ENCODE measurements at regions not wholly inside any gene's neighbourhood (a gene's known extent, or its start where the extent isn't known, plus 50 kb on each side); places are given as distances from the start of the nearest gene placed in this dataset.
A peak's percentile ranks its signal among the peaks of the same experiment; 100 is the strongest.
"Not testable (repeated sequence)": the region's sequence is repeated elsewhere in the genome, so short reads cannot be mapped to it uniquely, and the experiment has no call there.

- Mint-ChIP-seq H3K4me3 (no peak overlapping the region), H3K27me3 (ENCODE audit: low read depth in 3 of 3) (peaks cover 0 to 7% (median 3%) of the 10 kb centered on the region in 3 donors), H3K9me3 (peaks cover 0 to 22% (median 7%) of the 10 kb centered on the region in 7 donors), H3K36me3 (peaks cover 0 to 6% of the 10 kb centered on the region in 2 donors), H3K4me1 (peaks cover 36% of the 10 kb centered on the region), H3K27ac (peak overlapping the region; percentile 88 to 96 (median 91))
- DNase-seq: peak; percentile 94 to 97 (median 96)
- Histone ChIP-seq H2AFZ (ENCODE audit: insufficient read depth, low read depth, low read length, poor library complexity, severe bottlenecking) (no peak overlapping the region), H3K9me3 (replicated peaks in 1 of 2; ENCODE audit: control insufficient read depth in 1 of 2, insufficient read depth in 1 of 2, low read length in 2 of 2) (no peaks in the 10 kb centered on the region), H3K9ac (ENCODE audit: insufficient read depth, low read length, poor library complexity, severe bottlenecking) (no peak overlapping the region), H3K4me1 (ENCODE audit: control insufficient read depth in 1 of 2, insufficient read depth in 2 of 2, low read length in 2 of 2) (peaks cover 18 to 27% of the 10 kb centered on the region in 2 donors), H3K4me3 (replicated peaks in 1 of 3; ENCODE audit: low read depth in 2 of 3, low read length in 3 of 3) (no peak overlapping the region), H3K4me2 (replicated peaks; ENCODE audit: extremely low read depth, low read length, poor library complexity, severe bottlenecking) (peak overlapping the region; percentile 18), H3K36me3 (replicated peaks in 1 of 2; ENCODE audit: control insufficient read depth in 1 of 2, insufficient read depth in 2 of 2, low read length in 2 of 2) (no peaks in the 10 kb centered on the region), H3K27me3 (ENCODE audit: control insufficient read depth in 2 of 2, insufficient read depth in 2 of 2, low read length in 2 of 2) (no peaks in the 10 kb centered on the region), H3K79me2 (ENCODE audit: insufficient read depth, low read length) (no peaks in the 10 kb centered on the region), H3K27ac (ENCODE audit: low read depth in 1 of 2, low read length in 2 of 2) (peak overlapping the region in 1 of 2 donors; percentile 80), H4K20me1 (ENCODE audit: insufficient read depth, low read length) (no peaks in the 10 kb centered on the region)
- no peak for TF ChIP-seq CTCF (IDR thresholded peaks at IDR 0.05)
- intact Hi-C loops (cut with micrococcal nuclease): loop anchor here (2.0 to 5.0 kb wide), 5 partner anchors 19 to 97 kb away; partner anchors contain the start of gene NAMPT (in 2 of the 2)
- 30% methylated on average over 2 of the region's 3 CpGs for WGBS (ENCODE audit: insufficient coverage)
Measured at GRCh38 chr7:106365252-106366005, 80.6 kb upstream of the NAMPT start.

GRCh38 chr7:106362507-106362906, 77.7 kb upstream of the NAMPT start:
- H3K9me3 ChIP-seq (replicated peaks in 1 of 2; ENCODE audit: control insufficient read depth in 1 of 2, insufficient read depth in 1 of 2, low read length in 2 of 2); H3K27me3 ChIP-seq (ENCODE audit: control insufficient read depth in 2 of 2, insufficient read depth in 2 of 2, low read length in 2 of 2); H3K79me2 ChIP-seq (ENCODE audit: insufficient read depth, low read length); intact Hi-C loops (cut with micrococcal nuclease); DNase-seq; H3K27ac ChIP-seq (ENCODE audit: low read depth in 1 of 2, low read length in 2 of 2); H3K4me3 ChIP-seq (replicated peaks in 1 of 3; ENCODE audit: low read depth in 2 of 3, low read length in 3 of 3); H4K20me1 ChIP-seq (ENCODE audit: insufficient read depth, low read length); H3K36me3 ChIP-seq (replicated peaks in 1 of 2; ENCODE audit: control insufficient read depth in 1 of 2, insufficient read depth in 2 of 2, low read length in 2 of 2); H3K4me2 ChIP-seq (replicated peaks; ENCODE audit: extremely low read depth, low read length, poor library complexity, severe bottlenecking); H3K36me3 Mint-ChIP-seq; H2AFZ ChIP-seq (ENCODE audit: insufficient read depth, low read depth, low read length, poor library complexity, severe bottlenecking); H3K9ac ChIP-seq (ENCODE audit: insufficient read depth, low read length, poor library complexity, severe bottlenecking); H3K4me3 Mint-ChIP-seq: not testable (repeated sequence)
- H3K27ac Mint-ChIP-seq: peak overlapping the region in 3 of 7 donors; percentile 52 to 91 (median 87)
- no CpG with 5 or more reads among the region's 2 CpGs for WGBS (ENCODE audit: insufficient coverage)
- H3K4me1 Mint-ChIP-seq: peaks cover 44% of the 10 kb centered on the region
- H3K27me3 Mint-ChIP-seq (ENCODE audit: low read depth in 3 of 3): peaks cover 0 to 11% (median 3%) of the 10 kb centered on the region in 3 donors
- H3K9me3 Mint-ChIP-seq: peaks cover 4 to 31% (median 11%) of the 10 kb centered on the region in 7 donors
- peaks cover 29 to 36% of the 10 kb centered on the region in 2 donors for H3K4me1 ChIP-seq (ENCODE audit: control insufficient read depth in 1 of 2, insufficient read depth in 2 of 2, low read length in 2 of 2)
